ENCODE measurements at regions not wholly inside any gene's neighbourhood (a gene's known extent, or its start where the extent isn't known, plus 50 kb on each side); places are given as distances from the start of the nearest gene placed in this dataset.
"Not testable (repeated sequence)": the region's sequence is repeated elsewhere in the genome, so short reads cannot be mapped to it uniquely, and the experiment has no call there.

DNA sequence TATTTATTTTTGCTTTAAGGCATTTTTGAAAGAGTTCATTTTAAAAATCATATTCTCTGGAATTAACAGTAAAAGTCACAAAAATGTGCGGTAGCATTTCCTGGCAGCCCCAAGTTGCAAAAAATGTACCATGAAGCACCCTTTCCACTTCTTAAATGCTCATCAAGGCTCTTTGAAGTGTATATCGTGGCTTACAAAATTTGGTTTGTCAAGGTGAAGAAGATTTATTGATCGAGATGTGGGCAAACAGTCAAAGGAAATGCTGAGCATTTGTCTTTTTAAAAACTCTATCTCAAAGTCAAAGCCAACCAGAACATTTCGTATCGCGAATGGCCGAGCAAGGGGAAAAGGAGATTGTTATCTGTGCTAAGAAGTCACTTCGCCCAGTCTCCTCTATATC lies 277.5 kb upstream of the KAZN start:
- no peak for DNase-seq

GRCh38 chr1:14321422-14321821 lies 277.1 kb upstream of the KAZN start:
- no peak for DNase-seq

DNA sequence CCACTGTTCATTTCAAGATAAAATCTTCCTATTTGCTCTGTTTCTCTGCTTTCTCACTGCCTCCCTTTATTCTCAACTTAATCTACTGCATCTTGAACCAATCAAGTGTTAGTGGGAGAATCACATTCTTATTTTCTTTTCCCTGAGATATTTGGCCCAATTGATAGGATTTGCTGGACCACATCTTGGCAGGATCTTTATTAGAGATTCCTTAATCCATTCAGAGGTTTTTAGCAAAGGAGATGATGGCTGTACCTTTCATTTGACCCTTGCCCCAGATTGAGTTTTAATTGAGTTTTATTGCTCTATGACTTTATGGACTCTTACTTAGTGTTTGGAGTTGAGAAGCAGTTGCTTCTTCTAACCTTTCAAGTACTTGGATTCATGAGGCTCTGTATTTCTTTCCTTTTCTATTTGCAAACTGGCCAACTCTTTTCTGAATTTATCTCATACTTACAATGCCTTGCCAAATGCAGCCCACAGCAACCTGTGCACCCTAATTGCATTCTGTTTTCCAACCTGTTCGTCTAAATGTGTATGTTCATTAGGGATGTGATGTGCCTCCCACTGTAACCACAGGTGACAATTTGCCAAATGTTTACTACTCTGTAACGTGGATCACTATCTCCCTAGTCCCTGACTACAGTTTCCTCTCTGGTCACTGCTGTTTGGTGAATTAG lies 274.8 kb upstream of the KAZN start:
- no peak for DNase-seq

GRCh38 chr1:14324248-14324630 lies 274.2 kb upstream of the KAZN start:
- DNase-seq: no peak

GRCh38 chr1:14326857-14327256 lies 271.6 kb upstream of the KAZN start:
- no peak for DNase-seq

DNA sequence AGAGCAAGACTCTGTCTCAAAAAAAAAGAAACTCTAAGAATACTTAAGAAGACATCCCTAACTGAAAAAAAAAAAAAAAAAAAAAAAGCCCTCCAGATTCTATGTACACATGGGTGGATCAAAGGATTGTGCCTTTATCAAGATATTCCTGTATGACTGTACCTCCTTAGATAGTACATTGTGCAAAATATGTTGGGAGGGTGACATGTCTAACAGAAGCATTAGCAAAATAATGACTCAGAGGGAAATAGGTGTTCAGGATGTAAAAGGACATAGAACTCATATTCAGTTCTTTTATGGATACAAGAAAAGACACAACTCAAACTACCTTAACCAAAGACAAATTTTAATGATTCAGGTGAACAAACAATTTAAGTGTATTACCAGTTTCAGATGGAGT lies 269.8 kb upstream of the KAZN start:
- DNase-seq: no peak

GRCh38 chr1:14332158-14332557 lies 266.3 kb upstream of the KAZN start:
- DNase-seq: no peak

DNA sequence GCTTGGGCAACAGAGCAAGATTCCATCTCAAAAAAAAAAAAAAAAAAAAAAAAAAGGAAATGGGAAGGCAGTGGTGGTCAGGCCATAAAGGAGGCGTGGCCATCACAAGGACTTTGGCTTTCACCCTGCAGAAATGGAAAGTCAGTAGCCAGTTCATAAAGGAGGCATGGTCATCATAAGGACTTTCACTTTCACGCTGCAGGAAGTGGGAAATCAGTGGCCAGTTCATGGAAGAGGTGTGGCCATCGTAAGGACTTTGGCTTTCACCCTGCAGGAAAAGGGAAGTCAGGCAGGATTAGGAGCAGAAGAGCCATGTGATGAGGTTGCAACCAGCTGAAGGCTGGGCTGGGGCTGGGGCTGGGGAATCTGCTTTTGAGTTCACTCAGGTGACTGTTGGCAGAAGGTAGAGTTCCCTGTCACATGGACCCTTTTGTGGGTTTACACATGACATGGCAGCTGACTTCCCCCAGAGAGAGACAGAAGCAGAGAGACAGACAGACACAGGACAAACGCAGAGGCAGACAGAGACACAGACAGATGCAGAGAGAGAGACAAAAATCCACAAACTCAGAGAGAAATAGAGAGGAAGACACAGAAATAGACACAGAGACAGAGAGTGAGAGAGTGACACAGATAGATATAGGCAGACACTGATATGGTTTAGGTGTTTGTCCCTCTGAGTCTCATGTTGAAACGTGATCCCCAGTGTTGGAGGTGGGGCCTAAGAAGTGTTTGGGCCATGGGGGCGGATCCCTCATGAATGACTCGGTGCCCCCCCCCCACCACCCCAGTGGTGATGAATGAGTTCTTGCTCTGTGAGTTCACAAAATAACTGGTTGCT lies 263.9 kb upstream of the KAZN start:
- DNase-seq: peak; percentile 8

- no peak for DNase-seq
Measured at GRCh38 chr1:14338509-14338908, 260.0 kb upstream of the KAZN start.

DNA sequence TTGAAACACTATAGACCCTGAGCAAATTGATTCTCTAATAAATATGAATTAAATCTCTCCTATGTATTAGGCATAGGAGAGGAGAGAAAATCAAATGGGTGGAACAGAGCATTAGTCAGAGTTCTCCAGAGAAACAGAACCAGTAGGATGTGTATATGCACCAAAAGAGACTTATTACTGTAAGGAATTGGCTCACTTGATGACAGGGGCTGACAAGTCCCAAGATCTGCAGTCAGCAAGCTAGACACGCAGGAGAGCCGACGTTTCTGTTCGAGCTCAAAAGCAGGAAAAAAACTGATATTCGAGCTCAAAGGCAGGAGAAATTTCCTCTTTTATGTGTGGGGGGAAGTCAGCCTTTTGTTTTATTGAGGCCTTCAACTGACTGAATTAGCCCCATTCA lies 259.2 kb upstream of the KAZN start:
- no peak for DNase-seq

DNA sequence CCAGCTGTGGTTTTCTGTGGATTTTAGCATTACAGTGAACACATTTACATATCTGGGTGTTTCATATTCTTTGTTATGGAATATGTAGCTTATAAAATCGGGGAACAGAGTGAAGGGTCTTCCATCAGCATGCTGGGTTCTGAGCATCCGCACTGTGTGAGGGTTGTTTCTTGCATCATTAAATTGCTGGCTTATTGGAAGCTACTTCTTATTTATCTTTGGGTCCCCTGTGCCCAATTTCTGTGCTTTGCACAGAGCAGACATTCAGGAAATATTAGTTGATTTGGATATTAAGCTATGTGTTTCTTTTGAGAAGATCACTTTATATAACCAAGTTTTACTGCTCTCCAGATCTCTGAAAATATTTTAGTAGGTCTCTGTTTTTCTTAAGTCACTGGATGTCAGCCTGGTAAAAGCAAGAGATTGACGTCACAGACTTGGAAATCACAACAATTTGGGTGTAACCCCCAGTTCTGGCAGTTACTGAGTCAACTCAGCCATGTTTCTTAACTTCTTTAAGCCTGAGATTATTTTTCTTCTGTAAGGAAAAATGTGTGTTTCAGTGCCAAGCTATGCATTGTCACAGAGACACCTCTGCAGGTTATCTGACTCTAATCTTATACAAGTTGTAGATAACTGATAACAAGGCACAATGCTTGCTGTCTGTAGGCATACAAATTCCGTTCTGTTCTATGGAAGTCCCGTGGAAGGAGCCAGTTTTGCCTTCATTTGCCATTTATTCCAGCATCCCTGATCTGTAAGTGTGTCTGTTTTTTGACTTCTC lies 258.3 kb upstream of the KAZN start:
- no peak for DNase-seq

DNA sequence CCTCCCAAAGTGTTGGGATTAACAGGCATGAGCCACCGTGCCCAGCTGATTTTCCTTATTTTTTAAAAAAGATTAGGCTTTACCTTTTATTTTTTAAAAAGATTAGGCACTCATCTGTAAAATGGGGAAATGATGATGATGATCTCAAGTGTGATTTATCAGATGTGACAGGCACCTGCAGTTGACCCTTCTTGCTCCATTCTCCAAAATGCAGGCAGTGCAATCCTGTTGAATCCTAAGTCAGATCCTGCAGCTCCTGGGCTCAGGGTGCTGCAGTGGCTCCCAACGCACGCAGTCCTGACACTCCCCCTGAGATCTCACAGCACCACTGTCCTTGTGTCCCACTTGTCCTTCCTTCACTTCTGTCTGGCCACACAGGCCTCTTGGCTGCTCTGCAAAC lies 257.3 kb upstream of the KAZN start:
- DNase-seq: no peak

GRCh38 chr1:14345946-14346550 lies 252.4 kb upstream of the KAZN start:
- no peak for DNase-seq

- no peak for DNase-seq
Measured at GRCh38 chr1:14347186-14347585, 251.3 kb upstream of the KAZN start.

- DNase-seq: no peak
Measured at GRCh38 chr1:14347776-14348175, 250.7 kb upstream of the KAZN start.

DNA sequence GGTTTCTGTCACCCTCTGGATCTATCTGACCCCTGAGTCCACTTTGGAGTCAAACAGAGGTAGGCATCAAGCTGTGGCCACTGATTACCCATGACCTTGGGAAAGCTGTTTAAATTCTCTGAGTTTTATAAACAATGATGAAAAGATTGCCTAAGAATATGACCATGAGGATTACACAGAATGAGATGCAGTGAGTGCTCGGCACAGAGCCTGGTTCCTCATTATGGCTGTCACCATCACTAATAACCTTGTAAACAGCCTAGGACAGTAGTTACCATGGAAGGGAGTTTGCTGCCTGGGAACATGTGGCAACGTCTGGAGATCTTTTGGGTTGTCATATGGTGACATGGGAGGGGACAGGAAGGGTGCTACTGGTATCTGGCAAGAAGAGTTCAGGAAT lies 248.3 kb upstream of the KAZN start:
- DNase-seq: no peak

- DNase-seq: no peak
Measured at GRCh38 chr1:14352897-14353296, 245.6 kb upstream of the KAZN start.

- DNase-seq: not testable (repeated sequence)
Measured at GRCh38 chr1:14361005-14361404, 237.5 kb upstream of the KAZN start.

DNA sequence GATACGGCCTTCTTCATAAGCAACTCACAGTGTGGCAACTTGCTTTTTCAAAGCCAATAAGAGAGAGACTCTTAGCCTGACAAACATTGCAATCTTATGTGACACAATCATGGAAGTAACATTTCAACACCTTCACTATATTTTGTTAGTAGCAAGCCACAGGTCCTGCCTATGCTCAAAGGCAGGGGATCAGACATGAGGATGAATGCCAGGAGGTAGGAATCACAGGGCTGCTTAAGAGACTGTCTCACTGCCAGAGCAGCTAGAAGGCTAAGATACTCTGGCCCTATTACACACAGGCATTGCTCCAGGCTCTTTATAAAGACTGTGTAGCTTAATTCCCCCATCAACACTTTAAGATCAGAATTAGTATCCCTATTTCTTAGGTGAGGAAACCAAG lies 236.2 kb upstream of the KAZN start:
- DNase-seq: no peak

GRCh38 chr1:14363036-14363590 lies 235.4 kb upstream of the KAZN start:
- DNase-seq: no peak

DNA sequence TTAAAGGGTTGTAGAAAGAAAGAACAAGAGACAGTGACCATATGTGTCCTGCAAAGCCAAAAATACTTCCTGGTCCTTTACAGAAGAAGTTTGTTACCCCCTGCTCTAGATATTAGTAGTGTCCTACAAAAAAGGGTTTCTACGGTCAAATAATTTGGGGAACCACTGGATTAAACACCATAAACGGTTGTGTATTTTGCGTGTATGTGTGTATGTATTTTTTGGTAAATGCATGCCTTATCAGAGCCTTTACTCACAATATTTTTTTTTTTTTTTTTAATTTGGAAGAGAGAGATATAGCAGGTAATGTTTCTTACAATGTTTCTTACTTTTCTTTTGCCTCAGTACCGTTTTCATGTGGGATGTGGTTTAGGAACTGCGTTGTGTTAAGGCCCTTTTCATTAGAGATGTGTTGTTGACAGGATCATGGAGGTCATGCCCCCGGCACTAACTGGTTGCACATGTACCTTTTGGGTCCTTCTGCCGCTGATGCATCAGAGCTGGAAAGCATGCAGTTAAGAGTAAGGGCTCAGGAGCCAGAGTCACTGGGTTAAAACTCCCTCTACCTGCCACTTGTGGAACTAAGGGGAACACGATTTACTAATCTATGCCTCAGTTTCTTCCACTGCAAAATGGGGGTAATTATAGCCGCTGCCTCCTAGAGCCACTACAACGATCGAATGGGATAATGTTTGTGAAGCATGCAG lies 234.6 kb upstream of the KAZN start:
- no peak for DNase-seq

- no peak for DNase-seq
Measured at GRCh38 chr1:14365301-14365988, 233.0 kb upstream of the KAZN start.
